Upper lobe of right lung (tissue), 1 donor: ENCODE measurements at regions not wholly inside any gene's neighbourhood (a gene's known extent, or its start where the extent isn't known, plus 50 kb on each side); places are given as distances from the start of the nearest gene placed in this dataset.

Source experiments
- ATAC-seq: fragments of 200-7000 bp; cut with Tn5 transposase; one replicate; pipeline ENCODE4 v1.9.1; 2020; ENCODE audit warnings: mild to moderate bottlenecking, moderate library complexity
- DNase-seq: peaks from one replicate; pipeline ENCODE4 v3.0.0-alpha.2; 2020
- H3K27ac ChIP-seq: fragments of 200-600 bp; one replicate; pipeline ENCODE4 v1.8.0; 2022
- H3K27me3 ChIP-seq: fragments of 200-600 bp; one replicate; pipeline ENCODE4 v1.8.0; 2022; ENCODE audit warnings: mild to moderate bottlenecking
- H3K36me3 ChIP-seq: fragments of 200-600 bp; one replicate; pipeline ENCODE4 v1.8.0; 2022
- H3K4me1 ChIP-seq: fragments of 200-600 bp; one replicate; pipeline ENCODE4 v1.8.0; 2022
- H3K4me3 ChIP-seq: fragments of 200-600 bp; one replicate; pipeline ENCODE4 v1.8.0; 2022; ENCODE audit warnings: mild to moderate bottlenecking
- H3K9me3 ChIP-seq: fragments of 200-600 bp; one replicate; pipeline ENCODE4 v1.8.0; 2022
- intact Hi-C: fragments of 100-400 bp; cut with DNase I; formaldehyde crosslinking; loops from one replicate; pipeline ENCODE4 v1.11.0; 2022
- TF ChIP-seq, protein P1 (sequence below): fragments of 200-600 bp; IDR thresholded peaks from one replicate; pipeline ENCODE4 v1.8.0; 2022; ENCODE audit warnings: antibody characterized with exemption
- donor health status: DM: no; HTN: yes; CAD: no; lungs with severe emphysema.

DNA sequence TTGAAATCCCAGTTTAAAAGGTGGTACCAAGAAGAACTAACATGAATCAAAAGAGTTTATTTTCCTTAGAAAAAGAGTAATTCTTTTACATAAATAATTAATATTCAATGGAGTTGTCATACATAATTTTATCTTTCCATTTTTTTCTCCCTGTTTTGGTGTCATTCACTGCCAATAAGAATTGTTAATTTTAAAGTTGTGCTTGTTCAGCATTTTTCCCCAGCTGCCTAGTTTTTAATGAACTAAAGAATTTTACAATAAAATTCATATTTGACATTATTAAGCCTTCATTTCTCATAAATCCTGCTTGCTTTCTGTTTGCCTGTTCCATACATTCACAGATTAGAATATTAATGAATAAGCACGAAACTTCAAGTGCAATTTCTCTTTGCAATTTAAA, 393.6 kb downstream of the GRXCR1 start:
- intact Hi-C loops = no loop called here
- no peak for DNase-seq
- Histone ChIP-seq H3K9me3 (no peaks in the 10 kb centered on the region), H3K4me3 (no peak overlapping the region), H3K36me3 (no peaks in the 10 kb centered on the region), H3K27me3 (no peaks in the 10 kb centered on the region), H3K4me1 (no peaks in the 10 kb centered on the region), H3K27ac (no peak overlapping the region)
- TF ChIP-seq, protein P1, sequence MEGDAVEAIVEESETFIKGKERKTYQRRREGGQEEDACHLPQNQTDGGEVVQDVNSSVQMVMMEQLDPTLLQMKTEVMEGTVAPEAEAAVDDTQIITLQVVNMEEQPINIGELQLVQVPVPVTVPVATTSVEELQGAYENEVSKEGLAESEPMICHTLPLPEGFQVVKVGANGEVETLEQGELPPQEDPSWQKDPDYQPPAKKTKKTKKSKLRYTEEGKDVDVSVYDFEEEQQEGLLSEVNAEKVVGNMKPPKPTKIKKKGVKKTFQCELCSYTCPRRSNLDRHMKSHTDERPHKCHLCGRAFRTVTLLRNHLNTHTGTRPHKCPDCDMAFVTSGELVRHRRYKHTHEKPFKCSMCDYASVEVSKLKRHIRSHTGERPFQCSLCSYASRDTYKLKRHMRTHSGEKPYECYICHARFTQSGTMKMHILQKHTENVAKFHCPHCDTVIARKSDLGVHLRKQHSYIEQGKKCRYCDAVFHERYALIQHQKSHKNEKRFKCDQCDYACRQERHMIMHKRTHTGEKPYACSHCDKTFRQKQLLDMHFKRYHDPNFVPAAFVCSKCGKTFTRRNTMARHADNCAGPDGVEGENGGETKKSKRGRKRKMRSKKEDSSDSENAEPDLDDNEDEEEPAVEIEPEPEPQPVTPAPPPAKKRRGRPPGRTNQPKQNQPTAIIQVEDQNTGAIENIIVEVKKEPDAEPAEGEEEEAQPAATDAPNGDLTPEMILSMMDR = no peak
- no peak for ATAC-seq

DNA sequence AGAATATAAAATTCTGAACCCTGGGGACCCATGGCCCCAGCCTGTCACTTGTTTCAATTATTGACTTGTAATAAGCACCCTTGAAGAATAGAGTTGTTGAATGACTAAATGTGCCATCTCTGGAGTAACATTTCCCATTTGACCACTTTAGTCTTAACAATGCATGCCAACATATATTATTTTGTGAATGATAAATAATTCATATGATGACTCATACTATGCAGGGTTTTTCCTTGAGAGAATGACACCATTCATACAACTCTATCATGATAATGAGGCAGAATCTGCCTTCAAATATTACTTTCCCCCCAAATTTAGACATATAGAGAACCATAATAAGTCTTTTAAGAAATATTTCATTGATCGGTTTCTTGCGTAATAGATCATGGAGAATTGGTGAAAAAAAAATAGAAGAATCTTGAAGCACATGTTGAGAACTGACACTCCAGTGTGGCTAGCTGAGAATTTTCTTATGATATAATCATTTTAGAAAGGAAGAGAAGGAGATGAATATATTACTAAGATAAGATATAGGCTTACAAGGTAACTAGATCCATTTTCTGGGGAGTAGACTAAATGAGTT, 404.5 kb downstream of the GRXCR1 start:
- Histone ChIP-seq H3K4me1 (no peaks in the 10 kb centered on the region), H3K27me3 (no peaks in the 10 kb centered on the region), H3K27ac (no peak overlapping the region), H3K36me3 (no peaks in the 10 kb centered on the region), H3K9me3 (no peaks in the 10 kb centered on the region), H3K4me3 (no peak overlapping the region)
- ATAC-seq = no peak
- intact Hi-C loops = no loop called here
- TF ChIP-seq, protein P1 = no peak
- no peak for DNase-seq

DNA sequence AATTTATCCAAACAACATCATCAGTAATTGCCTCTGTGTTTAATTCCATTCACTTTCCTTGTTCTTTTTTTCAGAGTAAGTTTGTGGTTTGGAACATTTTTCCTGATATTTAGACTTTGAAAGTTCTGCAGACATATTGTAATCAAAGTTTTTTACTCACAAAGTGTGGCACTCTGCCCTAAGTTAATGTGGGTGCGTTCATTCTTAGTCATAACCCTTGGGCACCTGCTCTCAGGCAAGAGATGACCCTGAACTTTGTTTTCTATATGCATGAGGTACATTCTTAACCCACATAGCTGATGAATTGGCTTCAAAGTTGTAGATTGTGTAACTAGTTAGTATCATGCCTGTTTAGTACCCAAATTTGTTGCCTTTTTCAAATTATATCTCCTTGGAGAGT, 424.3 kb downstream of the GRXCR1 start:
- H3K36me3 ChIP-seq = no peaks in the 10 kb centered on the region
- H3K4me3 ChIP-seq = no peak overlapping the region
- intact Hi-C loops = no loop called here
- DNase-seq = no peak
- no peaks in the 10 kb centered on the region for H3K9me3 ChIP-seq
- H3K27ac ChIP-seq = no peak overlapping the region
- TF ChIP-seq, protein P1 = no peak
- no peaks in the 10 kb centered on the region for H3K27me3 ChIP-seq
- ATAC-seq = no peak
- no peaks in the 10 kb centered on the region for H3K4me1 ChIP-seq

DNA sequence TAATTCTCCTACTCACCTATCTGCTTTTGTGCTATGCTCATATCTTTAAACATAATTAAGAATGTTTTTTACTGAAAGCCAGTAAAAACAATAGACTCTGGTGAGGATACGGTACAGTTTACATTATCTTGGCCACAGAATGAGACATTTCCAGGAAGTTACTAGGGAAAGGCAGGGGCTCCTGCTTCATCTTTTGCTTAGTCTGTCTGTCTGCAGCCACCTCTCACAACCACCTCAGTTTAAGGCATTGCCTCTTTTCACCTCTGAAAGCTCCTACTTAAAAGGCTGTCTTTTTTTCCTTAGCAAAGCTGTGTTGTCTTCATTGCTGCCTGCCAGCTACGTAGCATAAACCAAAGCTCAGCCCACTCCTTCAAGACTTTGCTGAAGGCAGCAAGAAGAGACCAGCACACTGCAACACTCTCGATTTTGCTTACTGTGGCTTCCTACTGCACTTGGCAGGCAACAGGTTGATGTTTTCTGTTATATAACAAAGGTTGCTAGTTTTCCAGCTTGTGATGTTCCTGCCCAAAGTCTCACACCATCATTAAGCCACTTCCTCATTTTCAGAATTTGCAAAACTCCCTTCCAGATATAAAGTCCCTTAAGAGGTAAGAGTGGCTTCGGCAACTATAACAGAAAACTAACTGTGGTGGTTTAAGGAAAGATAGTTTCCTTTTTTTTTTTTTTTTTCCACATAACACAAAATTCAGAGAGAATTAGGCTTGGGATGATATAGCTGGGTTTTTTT, 432.9 kb downstream of the GRXCR1 start:
- Histone ChIP-seq H3K9me3 (no peaks in the 10 kb centered on the region), H3K4me3 (no peak overlapping the region), H3K4me1 (no peaks in the 10 kb centered on the region), H3K36me3 (no peaks in the 10 kb centered on the region), H3K27ac (no peak overlapping the region), H3K27me3 (no peaks in the 10 kb centered on the region)
- no peak for ATAC-seq
- TF ChIP-seq, protein P1 = no peak
- intact Hi-C loops = no loop called here
- no peak for DNase-seq

DNA sequence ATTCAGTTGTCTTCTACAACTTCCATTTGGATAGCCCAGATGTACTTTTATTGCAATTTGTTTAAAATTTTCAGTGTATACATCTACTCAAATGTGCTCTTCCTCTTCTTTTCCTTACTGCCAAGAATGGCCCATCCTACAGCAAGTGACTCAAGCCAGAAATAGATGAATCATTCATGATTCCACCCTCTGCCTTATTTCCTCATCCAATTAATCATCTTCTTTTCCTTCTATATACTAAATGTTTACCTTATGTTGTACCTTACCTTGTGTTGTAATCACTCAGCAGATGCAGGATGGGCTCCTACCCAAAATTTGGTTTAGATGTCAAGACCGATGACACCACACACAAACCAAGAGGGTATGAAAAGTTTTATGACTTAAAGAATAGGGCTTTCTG, 437.8 kb downstream of the GRXCR1 start:
- ATAC-seq = no peak

More for the DNA sequence above, 437.8 kb downstream of the GRXCR1 start:
- H3K9me3 ChIP-seq = no peaks in the 10 kb centered on the region
- no peaks in the 10 kb centered on the region for H3K36me3 ChIP-seq
- no peak overlapping the region for H3K27ac ChIP-seq
- no peaks in the 10 kb centered on the region for H3K27me3 ChIP-seq
- no peak overlapping the region for H3K4me3 ChIP-seq
- no peak for DNase-seq
- TF ChIP-seq, protein P1 = no peak
- H3K4me1 ChIP-seq = no peaks in the 10 kb centered on the region
- intact Hi-C loops = no loop called here
